CD1c-positive myeloid dendritic cell (primary cell): ENCODE measurements at regions not wholly inside any gene's neighbourhood (a gene's known extent, or its start where the extent isn't known, plus 50 kb on each side); places are given as distances from the start of the nearest gene placed in this dataset.
"Not testable (repeated sequence)": the region's sequence is repeated elsewhere in the genome, so short reads cannot be mapped to it uniquely, and the experiment has no call there.

ENCODE experiments used
- DNase-seq: peaks from one replicate; pipeline ENCODE4 v3.0.0-alpha.2; 2016; ENCODE audit errors: extremely low spot score

- DNase-seq = no peak
Measured at GRCh38 chr2:103367877-103368276, 606.0 kb downstream of the TMEM182 start.

GRCh38 chr2:103383541-103383940 is 621.7 kb downstream of the TMEM182 start:
- no peak for DNase-seq

- DNase-seq = no peak
Measured at GRCh38 chr2:103386872-103387271, 625.0 kb downstream of the TMEM182 start.

- no peak for DNase-seq
Measured at GRCh38 chr2:103387888-103388287, 626.1 kb downstream of the TMEM182 start.

- no peak for DNase-seq
Measured at GRCh38 chr2:103396152-103396551, 634.3 kb downstream of the TMEM182 start.

GRCh38 chr2:103401621-103402020 is 639.8 kb downstream of the TMEM182 start:
- no peak for DNase-seq

GRCh38 chr2:103402336-103402735 is 640.5 kb downstream of the TMEM182 start:
- DNase-seq = no peak

GRCh38 chr2:103402944-103403343 is 641.1 kb downstream of the TMEM182 start:
- no peak for DNase-seq

- DNase-seq = not testable (repeated sequence)
Measured at GRCh38 chr2:103403388-103403787, 641.6 kb downstream of the TMEM182 start.

GRCh38 chr2:103410221-103410620 is 648.4 kb downstream of the TMEM182 start:
- DNase-seq = no peak

- no peak for DNase-seq
Measured at GRCh38 chr2:103419506-103419905, 657.7 kb downstream of the TMEM182 start.

GRCh38 chr2:103423100-103423499 is 661.3 kb downstream of the TMEM182 start:
- DNase-seq = no peak

- no peak for DNase-seq
Measured at GRCh38 chr2:103427567-103427966, 665.7 kb downstream of the TMEM182 start.

GRCh38 chr2:103430191-103430590 is 668.4 kb downstream of the TMEM182 start:
- DNase-seq = no peak

GRCh38 chr2:103435010-103435409 is 673.2 kb downstream of the TMEM182 start:
- DNase-seq = no peak

GRCh38 chr2:103437161-103437560 is 675.3 kb downstream of the TMEM182 start:
- no peak for DNase-seq

GRCh38 chr2:103445347-103445746 is 683.5 kb downstream of the TMEM182 start:
- no peak for DNase-seq

- no peak for DNase-seq
Measured at GRCh38 chr2:103448495-103448894, 686.7 kb downstream of the TMEM182 start.

GRCh38 chr2:103451283-103451682 is 689.5 kb downstream of the TMEM182 start:
- no peak for DNase-seq

GRCh38 chr2:103459283-103459682 is 697.5 kb downstream of the TMEM182 start:
- no peak for DNase-seq

- no peak for DNase-seq
Measured at GRCh38 chr2:103462101-103462500, 700.3 kb downstream of the TMEM182 start.

- no peak for DNase-seq
Measured at GRCh38 chr2:103462712-103463111, 700.9 kb downstream of the TMEM182 start.

GRCh38 chr2:103464831-103465230 is 703.0 kb downstream of the TMEM182 start:
- no peak for DNase-seq

GRCh38 chr2:103469800-103470199 is 708.0 kb downstream of the TMEM182 start:
- no peak for DNase-seq

GRCh38 chr2:103484906-103485305 is 723.1 kb downstream of the TMEM182 start:
- no peak for DNase-seq
